ENCODE measurements at regions not wholly inside any gene's neighbourhood (a gene's known extent, or its start where the extent isn't known, plus 50 kb on each side); places are given as distances from the start of the nearest gene placed in this dataset.
"Not testable (repeated sequence)": the region's sequence is repeated elsewhere in the genome, so short reads cannot be mapped to it uniquely, and the experiment has no call there.

GRCh38 chr16:13823501-13823900 is 96.5 kb upstream of the ERCC4 start:
- DNase-seq = no peak

GRCh38 chr16:13829697-13830299 is 90.2 kb upstream of the ERCC4 start:
- DNase-seq = no peak

DNA sequence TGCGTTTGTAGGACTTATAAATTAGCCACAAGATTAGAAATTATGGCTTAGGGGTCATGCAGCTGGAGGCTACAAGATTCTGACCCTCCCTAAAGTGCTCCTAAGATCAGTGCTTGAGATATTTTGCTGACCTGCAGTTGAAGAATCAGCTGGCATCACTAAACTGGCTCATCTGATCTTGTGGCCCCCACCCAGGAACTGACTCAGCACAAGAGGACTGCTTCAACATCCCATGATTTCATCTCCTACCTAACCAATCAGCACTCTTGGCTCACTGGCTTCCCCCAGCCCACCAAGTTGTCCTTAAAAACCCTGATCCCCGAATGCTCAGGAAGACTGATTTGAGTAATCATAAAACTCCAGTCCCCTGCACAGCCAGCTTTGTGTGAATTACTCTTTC is 86.4 kb upstream of the ERCC4 start:
- no peak for DNase-seq

- DNase-seq = no peak
Measured at GRCh38 chr16:13835387-13835786, 84.6 kb upstream of the ERCC4 start.

- no peak for DNase-seq
Measured at GRCh38 chr16:13835935-13836730, 83.8 kb upstream of the ERCC4 start.

GRCh38 chr16:13838401-13839190 is 81.4 kb upstream of the ERCC4 start:
- DNase-seq = no peak

DNA sequence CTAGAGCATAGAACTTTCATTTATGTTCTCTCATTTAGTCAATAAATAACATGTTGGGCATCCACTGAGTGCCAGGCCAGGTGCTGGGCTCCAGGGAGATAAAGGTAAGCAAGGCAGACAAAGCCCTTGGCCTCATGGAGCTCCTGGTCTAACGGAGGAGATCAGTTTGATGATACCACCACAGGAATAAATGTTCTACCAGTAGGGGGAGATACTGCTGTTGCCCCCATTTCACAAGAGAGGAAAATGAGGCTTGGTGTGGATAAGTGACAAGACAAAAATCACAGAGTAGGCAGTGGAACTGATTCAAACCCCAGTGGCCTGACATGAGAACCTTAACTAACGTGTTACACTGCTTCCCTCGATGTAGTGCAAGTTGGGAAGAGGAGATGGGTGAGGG is 80.4 kb upstream of the ERCC4 start:
- no peak for DNase-seq

GRCh38 chr16:13845232-13845631 is 74.7 kb upstream of the ERCC4 start:
- no peak for DNase-seq

DNA sequence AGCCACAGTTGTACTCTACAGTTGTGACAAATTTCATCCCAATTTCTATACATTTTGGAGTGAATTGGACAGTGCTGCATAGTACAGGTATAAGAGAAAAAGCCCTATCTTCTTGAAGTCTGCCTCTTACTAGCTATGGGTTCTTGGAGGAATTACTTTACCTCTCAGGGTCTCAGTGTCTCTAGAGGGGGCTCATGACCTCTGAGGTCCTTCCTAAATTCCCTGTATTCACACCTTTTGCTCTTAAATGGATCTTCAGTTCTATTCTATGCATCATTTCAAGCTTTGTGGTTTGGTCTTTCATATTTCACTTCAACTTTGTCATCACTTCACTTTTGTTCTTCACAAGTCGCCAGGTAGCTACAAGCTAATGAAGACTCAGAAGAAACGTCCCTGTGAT is 71.2 kb upstream of the ERCC4 start:
- no peak for DNase-seq

DNA sequence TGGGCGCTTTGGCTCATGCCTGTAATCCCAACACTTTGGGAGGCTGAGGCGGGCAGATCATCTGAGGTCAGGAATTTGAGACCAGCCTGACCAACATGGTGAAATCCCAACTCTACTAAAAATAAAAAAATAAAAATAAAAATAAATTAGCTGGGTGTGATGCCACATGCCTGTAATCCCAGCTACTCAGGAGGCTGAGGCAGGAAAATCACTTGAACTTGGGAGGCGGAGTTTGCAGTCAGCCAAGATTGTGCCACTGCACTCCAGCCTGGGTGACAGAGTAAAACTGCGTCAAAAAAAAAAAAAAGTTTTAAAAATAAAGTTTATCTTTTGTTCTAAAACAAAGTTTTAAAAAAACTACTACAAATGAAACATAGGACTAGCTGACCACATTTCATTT is 69.8 kb upstream of the ERCC4 start:
- not testable (repeated sequence) for DNase-seq

DNA sequence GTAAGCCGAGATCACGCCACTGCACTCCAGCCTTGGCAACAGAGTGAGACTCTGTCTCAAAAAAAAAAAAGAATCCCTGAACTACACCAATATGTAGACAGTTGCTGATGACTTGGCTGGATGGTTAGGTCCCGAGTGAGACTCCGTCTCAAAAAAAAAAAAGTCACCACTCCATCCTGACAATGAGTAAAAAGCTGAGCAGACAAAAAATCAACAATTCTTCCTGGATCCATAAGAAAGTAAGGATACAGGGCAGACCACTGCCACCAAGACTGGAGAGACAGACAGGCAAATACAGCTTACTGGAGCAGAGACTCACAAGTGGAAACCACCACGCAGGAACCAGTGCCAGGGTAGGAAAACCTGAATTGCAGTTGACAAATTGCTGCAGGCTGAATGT is 67.1 kb upstream of the ERCC4 start:
- no peak for DNase-seq

DNA sequence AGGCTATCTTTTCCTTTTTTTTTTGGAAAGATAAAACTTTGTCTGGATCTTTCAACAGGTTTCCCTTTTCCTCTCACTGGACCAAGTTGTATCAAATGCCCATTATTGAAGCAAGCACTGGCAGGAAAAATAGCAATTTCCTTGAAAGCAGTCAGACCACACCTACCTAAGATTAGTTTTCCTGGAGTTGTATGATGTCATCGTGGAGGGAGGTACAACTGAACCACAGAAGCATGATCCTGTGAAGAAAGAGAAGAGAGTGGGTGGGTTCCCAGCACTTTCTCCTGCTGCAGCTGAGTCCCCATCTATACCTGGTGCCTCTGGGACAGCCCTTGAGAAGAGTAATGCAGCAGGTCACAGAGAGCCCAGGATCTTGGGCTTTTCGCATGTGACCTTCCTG is 63.6 kb upstream of the ERCC4 start:
- no peak for DNase-seq

GRCh38 chr16:13856811-13857511 is 63.0 kb upstream of the ERCC4 start:
- no peak for DNase-seq

DNA sequence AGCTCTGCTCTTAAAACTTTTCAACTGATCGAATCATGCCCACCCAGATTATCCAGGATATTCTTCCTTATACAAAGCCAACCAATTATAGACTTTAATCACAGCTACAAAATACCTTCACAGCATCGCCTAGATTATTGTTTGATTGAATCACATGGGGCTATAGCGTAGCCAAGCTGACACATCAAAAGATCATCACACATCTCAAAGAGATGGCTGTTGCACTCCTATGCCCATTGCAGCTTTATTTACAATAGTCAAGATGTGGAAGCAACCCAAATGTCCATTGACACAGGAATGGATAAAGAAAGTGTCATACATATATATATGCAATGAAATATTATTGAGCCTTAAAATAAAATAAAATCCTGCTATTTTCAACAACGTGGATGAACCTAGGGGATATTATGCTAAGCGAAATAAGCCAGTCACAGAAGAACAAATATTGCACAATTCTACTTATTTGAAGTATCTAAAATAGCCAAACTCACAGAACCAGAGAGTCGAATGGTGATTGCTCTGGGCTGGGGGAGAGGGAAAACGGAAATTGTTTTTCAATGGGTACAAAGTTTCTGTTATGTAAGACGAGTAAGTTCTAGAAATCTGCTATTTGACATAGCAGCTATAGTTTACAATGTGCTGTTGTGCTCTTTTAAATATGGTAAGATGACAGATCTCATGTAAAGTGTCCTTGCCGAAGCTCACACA is 60.9 kb upstream of the ERCC4 start:
- DNase-seq = no peak

DNA sequence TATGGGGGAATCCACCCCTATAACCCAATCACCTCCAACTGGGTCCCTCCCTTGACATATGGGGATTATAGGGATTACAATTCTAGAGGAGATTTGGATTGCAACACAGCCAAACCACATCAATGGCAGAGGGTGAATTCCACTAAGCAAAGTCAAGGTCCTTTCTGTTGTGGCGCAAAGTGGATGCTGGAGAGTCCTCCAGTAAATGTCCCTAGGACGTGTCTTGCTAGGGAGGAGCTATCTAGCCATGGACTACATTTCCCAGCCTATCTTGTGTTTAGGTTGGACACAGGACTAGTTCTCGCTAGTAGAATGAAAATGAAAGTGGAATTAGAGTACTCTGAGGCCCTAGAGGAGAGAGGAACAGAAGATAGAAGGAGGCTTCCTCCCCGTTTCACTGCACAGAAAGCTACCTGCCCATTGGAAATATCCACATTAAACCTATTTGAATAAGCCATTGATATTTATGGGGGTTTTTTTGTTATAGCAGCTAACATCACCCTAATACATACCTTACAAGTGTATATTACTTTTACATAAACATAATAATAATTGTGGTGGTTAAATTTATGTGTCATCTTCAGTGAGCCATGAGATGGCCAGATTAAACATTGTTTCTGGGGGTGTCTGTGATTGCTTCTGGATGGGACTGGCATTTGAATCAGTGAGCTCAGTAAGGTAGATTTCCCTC is 56.7 kb upstream of the ERCC4 start:
- no peak for DNase-seq

- no peak for DNase-seq
Measured at GRCh38 chr16:13864689-13865088, 55.3 kb upstream of the ERCC4 start.

DNA sequence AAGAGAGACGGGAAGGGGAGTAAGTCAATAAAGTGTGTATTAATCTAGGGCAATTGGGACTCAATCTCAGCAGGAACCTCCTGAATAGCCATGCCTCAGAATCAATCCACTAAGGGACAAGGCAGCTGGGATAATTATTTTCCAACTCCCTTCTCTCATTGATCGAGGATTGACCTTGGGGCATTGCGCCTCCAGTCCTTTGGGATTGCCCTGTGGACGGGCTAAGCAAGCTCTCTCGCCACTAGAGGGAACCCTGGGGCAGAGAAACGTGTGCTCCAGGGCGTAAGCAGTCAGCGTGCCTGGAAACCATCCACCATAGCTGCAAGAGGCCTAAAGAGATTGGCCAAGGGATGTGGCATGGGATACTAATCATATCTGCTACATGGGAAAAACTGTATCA is 53.9 kb upstream of the ERCC4 start:
- DNase-seq = peak; percentile 25
